ENCODE measurements at regions not wholly inside any gene's neighbourhood (a gene's known extent, or its start where the extent isn't known, plus 50 kb on each side); places are given as distances from the start of the nearest gene placed in this dataset.
"Not testable (repeated sequence)": the region's sequence is repeated elsewhere in the genome, so short reads cannot be mapped to it uniquely, and the experiment has no call there.

DNA sequence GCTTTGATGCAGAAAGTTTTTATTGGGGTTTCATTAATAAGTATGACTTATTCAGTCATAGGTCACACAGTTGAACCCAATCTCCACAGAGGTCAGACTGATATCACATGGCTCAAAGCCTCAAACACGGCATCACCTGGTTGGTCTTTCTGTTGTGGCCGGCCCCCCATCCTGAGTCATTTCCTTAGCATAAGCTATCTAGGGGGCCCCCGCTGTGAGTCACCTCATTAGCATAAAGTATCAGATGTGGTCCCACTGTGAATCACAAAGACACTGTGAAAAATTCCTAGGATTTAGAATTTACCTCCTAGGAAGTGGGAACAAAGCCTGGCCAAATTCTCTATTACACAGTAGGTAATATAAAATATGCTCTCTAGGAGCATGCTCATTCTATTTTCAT is 502.2 kb downstream of the PYDC2 start:
- no peak for DNase-seq (ENCODE audit: low spot score)

DNA sequence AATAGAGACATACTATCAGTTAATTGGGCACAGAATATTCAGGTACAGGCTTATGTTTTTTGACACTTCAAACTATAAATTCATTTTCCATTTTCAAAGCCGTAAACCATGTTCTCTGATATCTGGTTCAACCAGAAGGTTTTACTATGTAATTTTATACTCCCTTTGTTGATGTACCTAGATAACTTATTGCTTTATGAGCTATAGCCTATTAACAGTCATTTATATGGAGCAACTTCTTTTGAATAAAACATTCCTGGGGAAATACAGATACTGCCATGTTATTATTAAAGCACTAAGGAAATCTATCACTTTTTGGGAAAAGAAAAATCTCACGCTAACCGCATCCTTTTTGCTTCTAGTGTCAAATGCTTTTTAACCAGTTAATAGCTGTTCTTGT is 505.6 kb downstream of the PYDC2 start:
- DNase-seq (ENCODE audit: low spot score), result no peak

DNA sequence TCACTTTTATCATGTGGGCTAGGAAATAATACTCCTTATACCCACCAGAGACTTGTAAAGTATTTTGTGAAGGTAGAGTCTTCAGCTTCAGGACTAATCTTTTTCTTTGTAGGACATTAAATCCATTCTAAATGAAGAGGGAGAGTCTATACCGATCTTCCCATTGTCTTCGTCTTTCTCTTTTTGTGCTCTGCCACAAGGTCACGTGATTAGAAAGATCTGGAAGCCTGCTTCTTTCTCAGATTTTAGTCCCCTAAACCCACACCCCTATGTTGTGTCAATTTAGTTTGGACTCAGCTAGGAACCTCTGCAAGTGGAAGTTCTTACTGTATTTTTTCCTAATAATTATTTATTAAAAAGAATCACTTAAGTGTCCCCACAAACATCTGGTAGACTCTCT is 507.3 kb downstream of the PYDC2 start:
- no peak for DNase-seq (ENCODE audit: low spot score)

DNA sequence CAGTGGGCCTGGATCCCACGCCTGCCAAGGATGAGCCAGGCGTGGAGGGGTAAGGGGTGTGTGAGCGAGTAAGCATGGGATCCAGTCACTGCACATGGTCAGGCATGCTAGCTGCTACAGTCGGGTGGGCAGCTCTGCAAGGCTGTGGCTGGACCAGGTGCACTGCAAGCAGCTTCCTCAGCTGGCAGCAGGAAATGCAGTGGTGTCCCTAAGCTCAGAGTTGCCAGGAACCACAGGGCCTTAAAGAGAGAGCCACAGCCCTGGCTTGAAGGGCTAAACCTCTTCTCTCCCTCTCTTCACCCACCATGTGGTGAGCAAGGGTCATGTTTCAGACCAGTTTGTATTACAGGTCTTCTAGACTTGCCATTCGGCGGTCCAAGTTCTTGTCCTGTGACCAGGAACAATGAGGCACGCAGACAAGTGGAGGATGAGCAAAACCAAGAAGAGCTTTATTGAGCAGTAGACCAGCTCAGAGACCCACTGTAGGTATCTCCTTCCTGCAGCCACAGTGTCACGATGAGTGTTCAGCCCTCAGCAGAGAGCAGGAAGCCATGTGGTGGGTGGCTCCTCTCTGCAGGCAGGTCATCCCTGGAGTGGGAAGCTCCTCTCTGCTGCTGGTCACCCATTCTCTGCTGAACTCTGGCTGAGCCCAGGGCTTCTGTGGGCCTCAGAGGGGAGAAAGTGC is 511.9 kb downstream of the PYDC2 start:
- DNase-seq (ENCODE audit: low spot score), result no peak

DNA sequence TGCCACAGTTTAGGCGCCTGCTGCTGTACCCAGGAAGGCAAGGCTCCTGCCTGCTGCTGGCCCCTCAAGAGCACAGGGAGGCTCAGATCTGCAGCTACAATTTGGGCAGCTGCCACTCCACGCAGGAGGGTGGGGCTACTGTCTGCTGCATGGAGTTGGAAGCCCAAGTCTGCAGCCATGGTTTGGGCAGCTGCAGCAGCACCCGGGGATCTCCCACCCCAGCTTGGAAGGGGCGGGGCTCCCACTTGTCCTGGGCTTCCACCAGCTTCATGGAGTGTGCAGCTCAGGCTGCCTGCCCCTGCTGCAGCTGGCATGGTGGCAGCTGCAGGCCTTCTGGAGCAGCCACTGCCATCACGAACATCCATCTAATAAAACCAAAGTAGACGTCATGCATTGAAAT is 512.9 kb downstream of the PYDC2 start:
- DNase-seq (ENCODE audit: low spot score), result no peak

DNA sequence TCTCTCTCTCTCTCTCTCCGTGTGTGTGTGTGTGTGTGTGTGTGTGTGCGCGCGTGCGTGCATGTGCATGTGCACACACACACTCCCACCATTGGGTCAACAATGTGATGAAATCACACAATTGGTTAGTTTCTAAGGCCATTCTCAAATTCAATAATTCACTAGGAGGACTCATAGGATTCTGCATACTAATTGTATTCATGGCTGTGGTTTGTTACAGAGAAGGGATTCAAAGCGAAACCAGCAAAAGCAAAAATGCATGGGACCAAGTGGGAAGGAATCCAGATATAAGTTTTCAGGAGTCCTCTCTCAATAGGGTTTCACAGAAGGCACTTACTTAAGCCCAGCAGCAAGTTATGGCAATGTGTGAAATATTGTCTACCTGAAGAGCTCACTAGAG is 515.0 kb downstream of the PYDC2 start:
- DNase-seq (ENCODE audit: low spot score), result no peak

DNA sequence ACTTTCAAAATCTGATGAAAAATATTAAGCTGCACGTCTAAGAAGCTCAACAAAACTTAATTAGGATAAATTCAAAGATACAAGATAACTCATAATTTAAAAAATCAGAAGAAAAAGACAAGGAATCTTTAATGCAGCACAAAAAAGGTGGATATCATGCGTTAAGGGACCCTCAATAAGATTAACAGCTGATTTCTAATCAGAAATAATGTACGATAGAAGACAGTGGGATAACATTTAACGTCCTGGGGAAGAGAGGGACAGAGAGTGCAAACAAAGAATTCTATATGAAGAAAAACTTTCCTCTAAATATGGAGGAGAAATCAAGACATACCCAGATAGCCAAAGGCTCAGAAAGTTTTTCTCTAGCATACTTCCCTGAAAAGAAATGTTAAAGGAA is 519.5 kb downstream of the PYDC2 start:
- no peak for DNase-seq (ENCODE audit: low spot score)

DNA sequence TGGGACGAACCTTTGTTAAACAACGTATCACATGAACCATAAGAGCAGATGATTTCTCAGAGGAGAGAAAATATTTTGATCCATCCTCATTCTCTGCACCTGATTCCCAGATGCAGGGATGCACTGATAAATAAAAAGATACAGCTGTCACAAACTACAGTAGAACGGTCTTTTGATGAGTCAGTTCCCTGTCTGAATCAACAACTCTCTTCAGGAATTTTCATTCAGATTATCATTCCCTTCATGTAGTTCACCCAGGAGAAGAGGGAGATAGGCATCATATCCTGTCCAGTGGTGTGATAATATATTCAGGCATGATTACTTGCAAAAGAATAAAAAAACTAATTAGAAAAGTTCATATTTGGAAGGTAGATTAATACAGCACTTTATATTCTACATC is 521.5 kb downstream of the PYDC2 start:
- DNase-seq (ENCODE audit: low spot score), result no peak

DNA sequence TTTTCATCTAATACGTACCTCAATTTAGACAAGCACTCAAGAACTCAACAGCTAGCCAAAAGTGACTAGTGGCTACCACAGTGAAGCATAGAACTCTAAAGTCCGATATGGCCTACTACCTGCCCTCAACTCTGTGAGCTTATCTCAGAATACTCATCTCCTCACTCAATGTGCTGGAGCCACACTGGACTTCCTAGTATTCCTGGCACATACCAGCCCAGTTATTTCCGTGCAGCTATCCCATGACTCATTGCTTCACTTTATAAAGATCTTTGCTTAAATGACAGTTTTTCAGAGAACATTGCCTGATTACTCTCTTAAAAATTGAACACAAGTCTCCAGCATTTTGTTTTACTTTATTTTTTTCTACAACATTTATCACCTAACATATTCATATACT is 524.7 kb downstream of the PYDC2 start:
- no peak for DNase-seq (ENCODE audit: low spot score)

DNA sequence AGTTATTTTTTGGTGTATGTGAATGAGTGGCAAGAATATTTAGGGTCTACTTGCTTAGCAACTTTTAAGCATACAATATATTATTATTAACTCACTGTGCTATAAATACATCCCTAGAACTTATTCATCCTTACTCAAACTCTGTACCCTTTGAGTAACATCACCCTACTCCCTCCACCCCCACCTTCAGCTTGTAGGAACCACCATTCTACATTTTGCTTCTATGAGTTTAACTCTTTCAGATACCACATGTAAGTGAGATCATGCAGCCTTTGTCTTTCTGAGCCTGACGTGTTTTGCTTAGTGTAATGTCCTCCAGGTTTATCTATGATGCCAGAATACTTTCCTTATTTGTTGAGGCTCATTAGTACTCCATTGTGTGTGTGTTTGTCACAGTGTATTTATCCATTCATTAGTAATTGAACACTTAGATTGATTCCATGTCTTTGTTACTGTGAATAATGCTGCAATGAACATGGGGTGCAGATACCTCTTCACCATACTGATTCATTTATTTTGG is 526.9 kb downstream of the PYDC2 start:
- DNase-seq (ENCODE audit: low spot score), result no peak

DNA sequence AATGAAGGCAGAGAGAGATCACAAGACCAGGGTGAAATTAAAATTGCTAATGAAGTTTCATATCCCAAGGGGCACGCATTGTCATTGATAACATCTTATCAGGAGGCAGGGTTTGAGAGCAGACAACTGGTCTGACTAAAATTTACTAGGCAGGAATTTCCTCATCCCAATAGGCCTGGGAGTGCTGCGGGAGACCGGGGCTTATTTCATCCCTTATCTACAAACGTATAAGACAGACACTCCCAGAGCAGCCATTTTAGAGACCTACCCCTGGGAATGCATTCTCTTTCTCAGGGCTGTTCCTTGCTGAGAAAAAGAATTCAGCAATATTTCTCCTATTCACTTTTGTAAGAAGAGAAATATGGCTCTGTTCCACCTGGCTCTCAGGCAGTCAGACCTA is 533.0 kb downstream of the PYDC2 start:
- DNase-seq (ENCODE audit: low spot score), result not testable (repeated sequence)

DNA sequence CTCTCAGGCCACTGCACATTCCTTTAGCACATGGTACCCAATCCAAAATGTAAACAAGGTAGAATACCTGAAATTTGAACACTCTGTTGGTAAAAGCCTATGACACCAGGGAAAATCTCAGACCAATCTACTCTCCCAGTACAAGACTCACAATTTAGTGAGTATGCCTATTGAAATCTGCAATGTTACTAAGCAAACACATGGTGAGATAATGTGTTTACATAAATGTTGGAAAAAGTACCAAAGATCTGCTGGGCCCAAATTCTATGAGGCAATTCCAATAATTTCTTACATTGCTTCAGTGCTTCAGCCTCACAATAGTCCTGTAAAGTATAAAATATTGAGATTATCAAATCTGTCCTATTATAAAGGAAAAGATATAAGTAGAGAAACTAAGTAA is 536.1 kb downstream of the PYDC2 start:
- no peak for DNase-seq (ENCODE audit: low spot score)

DNA sequence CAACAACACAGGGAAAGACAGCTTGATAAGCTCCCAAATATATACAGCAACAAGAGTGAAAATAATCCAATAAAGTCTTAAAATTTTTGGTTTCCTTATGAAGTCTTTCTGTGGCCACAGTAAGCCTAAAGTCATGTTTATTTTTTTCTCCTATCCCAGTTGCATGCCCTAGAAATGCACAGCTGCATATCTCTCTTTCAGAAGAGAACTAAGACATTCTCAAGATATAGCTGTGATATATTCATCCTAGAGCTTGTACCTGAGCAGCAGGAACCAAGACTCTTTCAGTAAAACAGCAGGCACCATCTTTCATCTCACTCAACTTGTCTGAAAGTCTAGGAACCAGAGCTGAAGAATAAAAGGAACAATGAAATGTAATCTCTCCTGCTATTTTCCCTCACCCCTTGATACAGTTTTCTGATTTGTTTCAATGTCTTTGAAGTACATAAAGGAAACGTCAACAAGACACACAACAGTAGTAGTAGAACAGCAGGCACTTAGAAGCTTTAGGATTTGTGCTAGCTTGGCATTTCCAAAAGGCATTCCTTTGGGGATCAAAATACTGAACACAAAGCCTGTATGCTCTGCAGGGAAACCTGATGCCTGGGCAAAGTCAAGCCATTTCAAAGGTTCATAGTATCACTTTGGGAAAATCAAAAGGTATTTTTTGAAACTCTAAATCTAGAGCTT is 536.8 kb downstream of the PYDC2 start:
- no peak for DNase-seq (ENCODE audit: low spot score)

DNA sequence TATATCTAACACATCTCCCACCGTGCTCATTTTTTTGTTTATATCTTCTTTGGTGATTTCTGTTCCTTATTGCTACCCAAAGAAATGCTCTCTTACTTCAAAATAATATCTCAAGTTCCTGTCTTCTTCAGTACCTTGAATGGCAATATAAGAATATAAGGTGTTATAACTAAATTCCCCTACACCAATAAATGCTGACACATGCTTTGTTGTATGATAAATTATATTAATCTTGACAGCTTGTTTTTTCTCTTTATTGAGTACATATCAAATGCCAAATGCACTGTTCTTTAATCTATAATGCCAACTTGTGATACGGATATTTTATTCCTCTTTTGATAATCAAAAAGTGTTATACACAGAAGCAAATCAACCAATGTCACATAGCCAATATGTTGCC is 540.3 kb downstream of the PYDC2 start:
- no peak for DNase-seq (ENCODE audit: low spot score)

DNA sequence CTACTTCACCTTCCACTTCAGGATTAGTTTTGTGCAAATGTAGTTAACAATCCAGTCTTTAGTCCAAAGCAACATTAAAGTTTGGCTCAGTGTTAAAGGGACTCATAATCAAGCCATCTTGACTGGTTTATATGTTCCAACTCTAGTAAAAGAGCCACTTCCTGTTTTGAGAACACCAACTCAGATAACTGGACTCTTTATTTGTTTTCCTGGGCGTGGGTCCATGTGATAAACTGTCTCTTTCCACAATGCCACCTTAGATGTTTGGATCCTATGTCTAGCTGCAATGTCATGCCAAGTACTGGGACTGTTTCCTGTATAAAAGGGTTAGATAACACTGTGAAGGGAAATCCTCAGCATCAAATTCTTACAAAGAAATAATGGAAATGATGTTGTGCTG is 545.0 kb downstream of the PYDC2 start:
- no peak for DNase-seq (ENCODE audit: low spot score)

DNA sequence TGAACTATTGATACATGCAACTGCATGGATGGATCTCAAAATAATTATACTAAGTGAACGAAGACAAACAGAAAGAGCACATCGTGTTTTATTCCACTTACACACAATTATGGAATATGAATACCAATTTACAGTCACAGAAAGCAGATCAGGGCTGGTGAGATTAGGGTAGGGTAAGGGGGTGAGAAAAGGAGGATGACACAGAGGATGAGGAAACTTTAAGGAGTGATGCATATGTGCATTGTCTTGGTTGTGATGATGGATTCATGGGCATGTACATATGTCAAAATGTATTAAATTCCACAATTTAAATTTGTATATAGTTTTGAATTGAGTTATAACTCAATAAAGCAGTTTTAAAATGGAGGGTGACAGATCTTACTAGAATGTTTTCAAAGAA is 548.9 kb downstream of the PYDC2 start:
- no peak for DNase-seq (ENCODE audit: low spot score)

DNA sequence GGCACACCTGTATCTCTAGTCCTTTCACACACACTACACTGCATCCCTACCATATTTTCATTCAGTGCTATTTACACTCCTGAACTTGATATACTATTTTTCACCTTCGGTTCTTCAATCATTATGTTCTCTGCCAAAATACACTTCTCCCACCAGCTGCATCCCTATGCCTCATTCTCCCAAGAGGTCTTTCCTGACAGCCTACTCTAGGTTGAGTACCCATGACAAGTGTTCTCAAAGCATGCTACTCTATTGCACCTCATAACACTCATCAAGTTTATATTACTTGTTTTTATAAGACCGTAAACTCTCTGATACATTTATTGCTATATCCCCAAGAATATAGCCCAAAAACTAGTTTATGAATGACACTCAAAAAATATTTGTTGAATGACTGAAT is 549.5 kb downstream of the PYDC2 start:
- no peak for DNase-seq (ENCODE audit: low spot score)

DNA sequence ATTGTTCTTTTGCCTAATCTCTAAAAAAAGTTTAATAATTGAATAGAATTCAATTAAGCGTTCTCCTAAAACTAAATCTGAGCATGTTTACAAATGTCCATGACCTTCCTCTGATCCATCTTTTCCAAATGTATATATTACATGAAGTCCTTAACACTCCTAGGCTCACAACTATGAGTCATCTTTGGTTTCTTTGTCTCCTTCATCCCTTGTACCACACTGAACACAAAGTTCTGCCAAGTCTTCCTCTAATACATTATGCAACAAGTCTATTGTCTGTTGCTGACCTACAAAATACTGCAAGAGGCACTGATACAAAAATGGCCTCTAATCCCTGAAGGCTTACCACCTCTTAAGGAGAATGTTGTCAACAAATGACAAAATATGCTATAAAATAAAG is 550.2 kb downstream of the PYDC2 start:
- DNase-seq (ENCODE audit: low spot score), result no peak

DNA sequence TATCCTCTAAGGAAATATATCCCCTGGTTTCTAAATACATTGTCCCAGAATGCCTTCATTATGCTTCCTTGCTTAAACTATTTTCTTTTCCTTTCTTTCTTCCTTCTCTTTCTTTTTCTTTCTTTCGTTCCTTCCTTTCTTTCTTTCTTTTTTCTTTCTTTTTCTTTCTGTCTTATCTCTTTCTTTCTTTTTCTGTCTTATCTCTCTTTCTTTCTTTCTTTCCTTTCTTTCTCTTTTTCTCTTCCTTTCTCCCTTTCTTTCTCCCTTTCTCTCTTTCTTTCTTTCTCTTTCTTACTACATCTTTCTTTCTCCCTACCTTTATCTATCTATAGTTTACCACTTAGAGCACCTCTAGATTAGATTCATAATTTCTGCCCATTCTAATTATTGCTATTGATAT is 552.1 kb downstream of the PYDC2 start:
- DNase-seq (ENCODE audit: low spot score), result no peak

DNA sequence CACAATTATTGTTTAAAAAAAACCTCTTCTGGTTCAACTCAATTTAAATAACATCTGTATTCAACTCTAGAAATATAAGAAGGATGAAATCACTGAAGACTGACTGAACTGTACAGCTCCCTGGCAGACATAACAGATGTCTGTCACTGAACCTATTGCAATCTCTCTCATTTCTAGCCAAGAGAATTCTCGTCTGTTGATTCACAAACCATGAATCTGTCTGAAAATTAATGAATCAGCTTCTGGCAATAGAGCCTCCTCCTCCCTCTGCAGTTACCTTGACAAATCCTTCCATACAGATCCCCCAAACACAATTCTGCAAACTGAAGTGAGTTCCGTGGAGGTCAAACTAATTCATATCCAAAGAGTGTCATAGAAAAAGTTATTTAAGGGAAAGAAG is 561.4 kb downstream of the PYDC2 start:
- no peak for DNase-seq (ENCODE audit: low spot score)

DNA sequence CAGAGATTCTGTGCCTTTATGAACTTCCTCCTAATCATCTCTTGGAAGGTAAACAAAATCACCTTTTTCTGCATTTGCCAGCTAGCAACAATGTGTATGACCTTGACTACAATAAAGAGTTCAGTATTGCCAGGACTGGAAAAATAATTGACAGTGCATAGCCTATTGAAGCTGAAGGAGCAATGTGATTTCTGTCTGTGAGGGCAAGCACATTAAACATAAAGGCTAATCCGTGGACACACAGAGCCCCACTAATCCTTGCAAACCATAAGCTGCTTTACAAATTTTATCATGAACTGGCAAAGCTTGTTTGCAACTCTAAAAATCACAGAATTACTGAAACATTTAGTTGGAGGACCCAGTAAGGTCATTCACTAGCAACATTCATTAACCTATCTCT is 563.8 kb downstream of the PYDC2 start:
- no peak for DNase-seq (ENCODE audit: low spot score)

DNA sequence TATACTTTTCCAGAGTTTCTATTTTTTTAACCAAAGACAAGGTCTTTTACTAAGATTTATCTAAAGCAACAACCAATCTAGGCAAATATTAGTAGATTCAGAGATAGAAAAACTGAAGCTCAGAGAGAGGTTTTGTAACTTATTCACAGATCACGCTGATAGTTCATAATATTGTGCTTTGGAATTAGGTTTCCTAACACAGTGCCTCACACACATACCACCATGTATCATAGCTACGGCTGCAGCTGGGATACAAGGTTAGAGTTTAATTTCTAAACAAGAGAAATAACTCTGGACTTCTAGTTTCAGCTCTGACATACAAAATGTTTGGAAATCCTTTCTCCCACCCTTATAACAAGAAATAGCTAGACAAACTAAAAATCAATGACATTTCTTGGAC is 565.7 kb downstream of the PYDC2 start:
- DNase-seq (ENCODE audit: low spot score), result no peak

DNA sequence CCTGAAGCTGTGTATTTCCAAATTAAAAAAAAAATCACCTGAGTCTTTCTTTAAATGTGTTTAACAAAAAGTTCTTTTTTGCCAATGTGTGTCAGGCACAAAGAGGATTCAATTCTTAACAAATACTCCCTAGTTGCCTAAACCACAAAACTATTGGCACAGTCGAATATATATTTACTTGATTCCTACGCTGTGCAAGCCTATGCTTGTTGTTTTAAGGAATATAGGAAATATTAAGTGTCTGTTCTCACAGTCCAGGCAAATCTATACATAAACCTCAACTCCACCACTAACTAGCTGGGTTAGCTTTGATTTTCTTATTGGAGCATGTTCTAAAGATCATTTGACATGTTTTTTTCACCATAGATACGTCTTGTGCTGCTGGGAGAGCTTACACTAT is 571.0 kb downstream of the PYDC2 start:
- no peak for DNase-seq (ENCODE audit: low spot score)

DNA sequence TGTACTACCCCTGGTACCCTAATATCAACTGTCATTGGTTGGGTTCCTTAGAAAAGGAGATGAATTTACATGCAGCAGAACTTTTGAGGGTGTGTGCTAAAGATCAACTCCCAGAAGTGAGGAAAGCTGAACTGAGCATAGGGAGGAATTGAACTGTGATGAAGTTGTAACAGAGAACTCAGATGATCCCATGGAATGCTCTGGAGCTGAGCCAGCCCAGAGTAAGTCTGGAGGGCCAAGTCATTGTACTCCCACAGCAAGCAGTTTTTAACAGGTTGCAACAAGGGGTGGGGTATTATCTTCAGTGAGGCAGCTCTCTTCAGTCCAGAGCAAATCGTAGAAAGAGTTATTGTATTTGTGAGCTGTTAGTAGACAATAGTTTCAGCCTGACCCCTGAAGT is 572.3 kb downstream of the PYDC2 start:
- DNase-seq (ENCODE audit: low spot score), result no peak

Data from cerebellar cortex (tissue), 1 donor.